Stimulated activated CD8-positive, alpha-beta memory T cell treated with anti-CD3 and anti-CD28 coated beads, Interleukin-15, amount 100 ng/mL, for 24 hours (primary cell): ENCODE measurements at regions not wholly inside any gene's neighbourhood (a gene's known extent, or its start where the extent isn't known, plus 50 kb on each side); places are given as distances from the start of the nearest gene placed in this dataset.

Experiments used
- DNase-seq: peaks from one replicate; pipeline ENCODE4 v3.0.0-alpha.2; 2020; ENCODE audit warnings: low read depth

GRCh38 chr16:26189536-26189935 is 497.8 kb downstream of the HS3ST4 start:
- DNase-seq, result no peak

- DNase-seq, result no peak
Measured at GRCh38 chr16:26194526-26194925, 502.8 kb downstream of the HS3ST4 start.

- no peak for DNase-seq
Measured at GRCh38 chr16:26195225-26195624, 503.5 kb downstream of the HS3ST4 start.

GRCh38 chr16:26196310-26196709 is 504.6 kb downstream of the HS3ST4 start:
- DNase-seq, result no peak

- no peak for DNase-seq
Measured at GRCh38 chr16:26196802-26197201, 505.0 kb downstream of the HS3ST4 start.

- DNase-seq, result no peak
Measured at GRCh38 chr16:26197707-26198106, 505.9 kb downstream of the HS3ST4 start.

GRCh38 chr16:26198221-26198620 is 506.5 kb downstream of the HS3ST4 start:
- DNase-seq, result no peak

- no peak for DNase-seq
Measured at GRCh38 chr16:26204138-26204537, 512.4 kb downstream of the HS3ST4 start.

- DNase-seq, result no peak
Measured at GRCh38 chr16:26211542-26211941, 519.8 kb downstream of the HS3ST4 start.

GRCh38 chr16:26212599-26212998 is 520.8 kb downstream of the HS3ST4 start:
- no peak for DNase-seq

GRCh38 chr16:26214581-26215174 is 522.9 kb downstream of the HS3ST4 start:
- DNase-seq, result no peak

GRCh38 chr16:26220894-26221293 is 529.1 kb downstream of the HS3ST4 start:
- no peak for DNase-seq

- no peak for DNase-seq
Measured at GRCh38 chr16:26231647-26232046, 539.9 kb downstream of the HS3ST4 start.

GRCh38 chr16:26240807-26241206 is 549.0 kb downstream of the HS3ST4 start:
- DNase-seq, result no peak

GRCh38 chr16:26247063-26247462 is 555.3 kb downstream of the HS3ST4 start:
- DNase-seq, result no peak

GRCh38 chr16:26252598-26252997 is 560.8 kb downstream of the HS3ST4 start:
- no peak for DNase-seq

- DNase-seq, result no peak
Measured at GRCh38 chr16:26261621-26262020, 569.9 kb downstream of the HS3ST4 start.

GRCh38 chr16:26263406-26263805 is 571.6 kb downstream of the HS3ST4 start:
- DNase-seq, result no peak

GRCh38 chr16:26267641-26268040 is 575.9 kb downstream of the HS3ST4 start:
- no peak for DNase-seq

GRCh38 chr16:26269673-26270072 is 577.9 kb downstream of the HS3ST4 start:
- DNase-seq, result no peak

- DNase-seq, result no peak
Measured at GRCh38 chr16:26273607-26274006, 581.8 kb downstream of the HS3ST4 start.

GRCh38 chr16:26275021-26275590 is 583.3 kb downstream of the HS3ST4 start:
- no peak for DNase-seq

- no peak for DNase-seq
Measured at GRCh38 chr16:26276289-26276688, 584.5 kb downstream of the HS3ST4 start.

- no peak for DNase-seq
Measured at GRCh38 chr16:26281381-26282110, 589.8 kb downstream of the HS3ST4 start.
